ENCODE measurements at regions not wholly inside any gene's neighbourhood (a gene's known extent, or its start where the extent isn't known, plus 50 kb on each side); places are given as distances from the start of the nearest gene placed in this dataset.

DNA sequence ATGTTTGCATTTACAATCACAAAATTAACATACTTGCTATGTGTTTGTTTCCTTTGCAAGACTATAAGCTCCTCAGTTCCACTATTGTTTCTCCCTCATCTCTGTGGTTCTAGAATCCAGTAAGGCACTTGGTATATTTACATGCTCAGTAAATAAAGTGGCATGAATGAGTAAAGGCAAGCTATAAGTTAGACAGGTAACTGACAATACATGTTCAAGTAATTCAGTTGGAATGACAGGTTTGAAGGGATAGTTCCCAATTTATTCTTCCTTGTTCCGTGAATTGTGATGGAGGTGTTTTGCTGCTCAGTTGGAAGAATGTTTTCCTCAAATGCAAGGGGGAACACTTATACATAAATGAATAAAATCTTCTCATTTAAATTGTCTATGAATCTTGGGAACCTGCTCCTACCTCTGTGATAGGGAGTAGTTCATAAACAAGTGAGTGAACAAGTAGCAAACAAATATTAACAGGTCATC, 54.1 kb upstream of the DHX15 start:
- Mint-ChIP-seq H3K4me1 (peaks cover 7% of the 10 kb centered on the region in 2 experiments), H3K4me3 (no peak overlapping the region), H3K36me3 (ENCODE audit: insufficient read depth in 1 of 3, low read depth in 3 of 3) (no peaks in the 10 kb centered on the region), H3K27me3 (ENCODE audit: low read depth) (no peaks in the 10 kb centered on the region), H3K27ac (no peak overlapping the region), H3K9me3 (no peaks in the 10 kb centered on the region)
- no peak overlapping the region for H2AFZ ChIP-seq (ENCODE audit: low read length)
- TF ChIP-seq, protein P1, sequence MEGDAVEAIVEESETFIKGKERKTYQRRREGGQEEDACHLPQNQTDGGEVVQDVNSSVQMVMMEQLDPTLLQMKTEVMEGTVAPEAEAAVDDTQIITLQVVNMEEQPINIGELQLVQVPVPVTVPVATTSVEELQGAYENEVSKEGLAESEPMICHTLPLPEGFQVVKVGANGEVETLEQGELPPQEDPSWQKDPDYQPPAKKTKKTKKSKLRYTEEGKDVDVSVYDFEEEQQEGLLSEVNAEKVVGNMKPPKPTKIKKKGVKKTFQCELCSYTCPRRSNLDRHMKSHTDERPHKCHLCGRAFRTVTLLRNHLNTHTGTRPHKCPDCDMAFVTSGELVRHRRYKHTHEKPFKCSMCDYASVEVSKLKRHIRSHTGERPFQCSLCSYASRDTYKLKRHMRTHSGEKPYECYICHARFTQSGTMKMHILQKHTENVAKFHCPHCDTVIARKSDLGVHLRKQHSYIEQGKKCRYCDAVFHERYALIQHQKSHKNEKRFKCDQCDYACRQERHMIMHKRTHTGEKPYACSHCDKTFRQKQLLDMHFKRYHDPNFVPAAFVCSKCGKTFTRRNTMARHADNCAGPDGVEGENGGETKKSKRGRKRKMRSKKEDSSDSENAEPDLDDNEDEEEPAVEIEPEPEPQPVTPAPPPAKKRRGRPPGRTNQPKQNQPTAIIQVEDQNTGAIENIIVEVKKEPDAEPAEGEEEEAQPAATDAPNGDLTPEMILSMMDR (conservative IDR thresholded peaks at IDR 0.05) = no peak
- H3K27me3 ChIP-seq (ENCODE audit: insufficient read depth, low read length) = no peaks in the 10 kb centered on the region
- no CpG with 5 or more reads among the region's 1 CpG for WGBS (ENCODE audit: extremely low coverage, insufficient read length, low lambda C conversion rate)
- H2BK120ac ChIP-seq (ENCODE audit: low read depth, low read length, poor library complexity, severe bottlenecking) = no peak overlapping the region
- no peak overlapping the region for H4K5ac ChIP-seq (ENCODE audit: insufficient read length, low read depth, low read length)
- H3K4me1 ChIP-seq (ENCODE audit: insufficient read depth, low read length) = peaks cover 3% of the 10 kb centered on the region
- no peak overlapping the region for H3K4me2 ChIP-seq (ENCODE audit: insufficient read depth, insufficient read length, low read length)
- no peak overlapping the region for H3K56ac ChIP-seq (ENCODE audit: insufficient read length, low read depth, low read length)
- H3K18ac ChIP-seq (ENCODE audit: insufficient read length, low read depth, low read length) = no peak overlapping the region
- H3T11ph ChIP-seq (ENCODE audit: low read length) = no peak overlapping the region
- H2BK12ac ChIP-seq (ENCODE audit: insufficient read length, low read depth, low read length) = no peak overlapping the region
- no peak overlapping the region for H3K23ac ChIP-seq (ENCODE audit: insufficient read length, low read depth, low read length)
- no peaks in the 10 kb centered on the region for H4K20me1 ChIP-seq (ENCODE audit: control insufficient read depth, insufficient read depth, insufficient read length)
- H3K79me1 ChIP-seq (ENCODE audit: insufficient read depth, low read depth, low read length, poor library complexity, severe bottlenecking) = no peaks in the 10 kb centered on the region
- H2BK15ac ChIP-seq (ENCODE audit: low read depth, low read length) = no peak overlapping the region
- H3K23me2 ChIP-seq (ENCODE audit: insufficient read length, low read depth, low read length, poor library complexity, severe bottlenecking) = no peaks in the 10 kb centered on the region
- H3K79me2 ChIP-seq (ENCODE audit: insufficient read depth, low read length) = no peaks in the 10 kb centered on the region
- no peak overlapping the region for H2AK5ac ChIP-seq (ENCODE audit: insufficient read length, low read length)
- no peak overlapping the region for H2BK20ac ChIP-seq (ENCODE audit: low read depth, low read length, poor library complexity, severe bottlenecking)
- H3K9ac ChIP-seq (ENCODE audit: extremely low read depth, insufficient read length, low read length) = no peak overlapping the region
- no peak overlapping the region for H3K4ac ChIP-seq (ENCODE audit: low read depth, low read length)
- H3K9me3 ChIP-seq (ENCODE audit: control insufficient read depth, low read depth, low read length) = no peaks in the 10 kb centered on the region
- H3K14ac ChIP-seq (ENCODE audit: insufficient read depth, low read length) = no peak overlapping the region
- H2BK5ac ChIP-seq (ENCODE audit: insufficient read length, low read length) = no peak overlapping the region
- H4K8ac ChIP-seq (replicated peaks; ENCODE audit: insufficient read length, low read depth, low read length) = no peak overlapping the region
- H3K27ac ChIP-seq (ENCODE audit: insufficient read length, low read depth, low read length) = no peak overlapping the region
- DNase-seq = no peak
- no peak overlapping the region for H4K91ac ChIP-seq (ENCODE audit: insufficient read length, low read depth, low read length)

Measured in H9 (cell line).